Mucosa of rectum (tissue), 2 donors: ENCODE measurements at regions not wholly inside any gene's neighbourhood (a gene's known extent, or its start where the extent isn't known, plus 50 kb on each side); places are given as distances from the start of the nearest gene placed in this dataset.

Experiments
- H3K27ac ChIP-seq, 2 donors: one replicate each; pipeline ENCODE4 v1.7.0; 2013; ENCODE audit warnings: inconsistent platforms in 2 of 2, low read depth in 2 of 2, low read length in 2 of 2
- H3K27me3 ChIP-seq, 2 donors: one replicate each; pipeline ENCODE4 v1.7.0; 2013; ENCODE audit warnings: low read length in 2 of 2; ENCODE audit not compliant: control insufficient read depth in 2 of 2, insufficient read depth in 2 of 2
- H3K36me3 ChIP-seq, 2 donors: one replicate each; pipeline ENCODE4 v1.7.0; 2013; ENCODE audit warnings: low read length in 2 of 2; ENCODE audit not compliant: control insufficient read depth in 2 of 2, insufficient read depth in 2 of 2
- H3K4me1 ChIP-seq, 2 donors: one replicate each; pipeline ENCODE4 v1.7.0; 2013; ENCODE audit warnings: low read length in 2 of 2, mild to moderate bottlenecking in 1 of 2; ENCODE audit not compliant: control insufficient read depth in 2 of 2, insufficient read depth in 2 of 2
- H3K4me3 ChIP-seq, 2 donors: one replicate each; pipeline ENCODE4 v1.7.0; 2013; ENCODE audit warnings: low read length in 2 of 2
- H3K9ac ChIP-seq, 2 donors: one replicate each; pipeline ENCODE4 v1.7.0; 2013; ENCODE audit warnings: low read length in 2 of 2, low read depth in 1 of 2, mild to moderate bottlenecking in 1 of 2
- H3K9me3 ChIP-seq, 2 donors: one replicate each; pipeline ENCODE4 v1.7.0; 2013; ENCODE audit warnings: low read length in 2 of 2; ENCODE audit not compliant: control insufficient read depth in 2 of 2
- donor health status: healthy.
- donor health status: Normal muscosa, but diverticular disease.

DNA sequence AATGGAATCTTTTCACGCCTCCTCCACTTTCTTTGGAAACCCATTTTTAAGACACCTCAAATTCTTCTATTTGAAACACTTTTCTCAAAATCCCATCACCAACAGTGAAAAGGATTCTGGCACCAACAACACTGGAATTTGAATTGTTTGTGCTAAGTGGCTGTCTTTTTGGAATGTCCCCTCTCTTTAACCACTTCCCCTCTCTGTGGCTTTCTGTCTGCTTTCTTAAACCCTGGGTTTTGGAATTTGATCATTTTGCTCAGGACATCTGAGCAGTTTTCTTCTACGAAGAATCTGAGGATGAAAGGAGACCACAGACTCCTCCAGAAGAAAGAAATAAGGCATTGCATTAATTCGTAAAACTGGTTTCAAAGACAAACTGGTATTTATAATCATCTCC, 89.0 kb downstream of the MXRA5 start:
- H3K9me3 ChIP-seq, result peaks cover 0 to 2% of the 10 kb centered on the region in 2 donors
- H3K27me3 ChIP-seq, result no peaks in the 10 kb centered on the region
- H3K4me1 ChIP-seq, result no peaks in the 10 kb centered on the region
- no peak overlapping the region for H3K4me3 ChIP-seq
- no peak overlapping the region for H3K9ac ChIP-seq
- no peaks in the 10 kb centered on the region for H3K36me3 ChIP-seq
- H3K27ac ChIP-seq, result no peak overlapping the region

DNA sequence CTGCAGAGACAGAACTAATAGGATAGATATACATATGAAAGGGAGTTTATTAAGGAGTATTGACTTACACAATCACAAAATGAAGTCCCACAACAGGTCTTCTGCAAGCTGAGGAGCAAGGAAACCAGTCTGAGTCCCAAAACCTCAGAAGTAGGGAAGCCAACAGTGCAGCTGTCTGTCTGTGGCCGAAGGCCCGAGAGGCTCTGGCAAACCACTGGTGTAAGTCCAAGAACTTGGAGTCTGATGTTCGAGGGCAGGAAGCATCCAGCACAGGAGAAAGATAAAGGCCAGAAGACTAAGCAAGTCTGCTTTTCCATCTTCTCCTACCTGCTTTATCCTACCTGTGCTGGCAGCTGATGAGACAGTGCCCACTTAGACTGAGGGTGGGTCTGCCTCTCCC, 89.6 kb downstream of the MXRA5 start:
- Histone ChIP-seq H3K36me3 (no peaks in the 10 kb centered on the region), H3K27me3 (no peaks in the 10 kb centered on the region), H3K9ac (no peak overlapping the region), H3K9me3 (no peaks in the 10 kb centered on the region), H3K4me3 (no peak overlapping the region), H3K4me1 (no peaks in the 10 kb centered on the region), H3K27ac (no peak overlapping the region)

DNA sequence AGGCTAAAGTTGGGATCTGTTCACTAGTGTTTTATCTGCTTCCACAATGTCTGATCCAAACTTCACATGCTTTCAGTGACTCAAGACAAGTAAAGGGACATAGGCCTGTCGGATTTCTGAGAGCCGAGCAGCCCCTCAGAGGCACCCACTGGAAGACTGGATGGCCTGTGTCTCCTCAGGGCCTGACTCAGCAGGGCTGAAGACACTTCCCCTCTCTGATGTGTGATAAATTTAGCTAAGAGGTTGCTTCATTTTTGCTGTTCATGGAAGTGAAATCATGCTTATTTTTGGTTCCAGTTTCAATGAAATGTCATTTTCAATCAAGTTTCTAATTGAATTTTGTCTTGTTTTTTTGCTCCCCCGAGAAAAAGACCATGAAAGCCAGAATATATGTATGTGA, 93.7 kb downstream of the MXRA5 start:
- no peaks in the 10 kb centered on the region for H3K27me3 ChIP-seq
- no peaks in the 10 kb centered on the region for H3K9me3 ChIP-seq
- no peaks in the 10 kb centered on the region for H3K36me3 ChIP-seq
- H3K27ac ChIP-seq, result no peak overlapping the region
- H3K4me3 ChIP-seq, result no peak overlapping the region
- no peak overlapping the region for H3K9ac ChIP-seq
- no peaks in the 10 kb centered on the region for H3K4me1 ChIP-seq

DNA sequence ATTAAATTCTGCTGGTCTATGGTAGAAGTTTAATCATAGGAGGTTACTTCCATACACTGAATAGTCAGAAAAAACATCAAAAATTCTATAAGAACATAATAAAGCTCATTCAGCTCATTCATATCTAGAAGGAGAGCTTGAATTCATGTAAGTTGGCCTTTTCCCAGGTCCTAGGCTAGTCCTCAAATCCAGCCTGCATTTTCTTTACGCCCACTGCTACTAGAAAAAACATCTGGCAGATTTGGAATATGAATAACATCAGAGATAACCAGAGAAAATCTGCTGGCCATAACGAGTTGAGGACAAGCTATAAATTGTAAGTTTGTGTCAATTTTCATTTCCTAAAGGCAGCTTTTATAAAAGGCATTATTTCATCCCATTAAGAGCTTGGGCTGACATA, 95.5 kb downstream of the MXRA5 start:
- Histone ChIP-seq H3K4me3 (no peak overlapping the region), H3K4me1 (no peaks in the 10 kb centered on the region), H3K27ac (no peak overlapping the region), H3K9me3 (no peaks in the 10 kb centered on the region), H3K36me3 (no peaks in the 10 kb centered on the region), H3K27me3 (no peaks in the 10 kb centered on the region), H3K9ac (no peak overlapping the region)

DNA sequence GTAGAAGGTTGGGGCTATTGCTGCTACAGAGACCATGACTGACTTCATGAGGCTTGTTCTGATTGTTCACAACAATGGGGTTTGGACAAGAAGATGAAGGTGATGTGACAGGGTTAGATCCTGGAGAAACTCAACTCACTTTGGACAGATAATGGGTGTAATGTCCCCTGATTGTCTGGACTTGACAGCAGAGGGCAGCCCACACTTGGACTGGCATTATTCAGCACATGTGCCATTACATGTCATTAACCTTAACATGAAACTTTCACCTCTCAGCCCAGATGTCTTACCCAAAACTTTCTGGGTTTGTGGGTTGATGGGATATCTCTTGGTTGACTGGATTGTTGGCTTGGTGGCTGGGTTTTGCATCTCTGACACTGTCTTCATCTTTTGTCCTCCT, 101.5 kb downstream of the MXRA5 start:
- no peak overlapping the region for H3K4me3 ChIP-seq
- no peaks in the 10 kb centered on the region for H3K4me1 ChIP-seq
- H3K9me3 ChIP-seq, result no peaks in the 10 kb centered on the region
- no peak overlapping the region for H3K9ac ChIP-seq
- H3K27me3 ChIP-seq, result no peaks in the 10 kb centered on the region
- H3K27ac ChIP-seq, result no peak overlapping the region
- H3K36me3 ChIP-seq, result no peaks in the 10 kb centered on the region

DNA sequence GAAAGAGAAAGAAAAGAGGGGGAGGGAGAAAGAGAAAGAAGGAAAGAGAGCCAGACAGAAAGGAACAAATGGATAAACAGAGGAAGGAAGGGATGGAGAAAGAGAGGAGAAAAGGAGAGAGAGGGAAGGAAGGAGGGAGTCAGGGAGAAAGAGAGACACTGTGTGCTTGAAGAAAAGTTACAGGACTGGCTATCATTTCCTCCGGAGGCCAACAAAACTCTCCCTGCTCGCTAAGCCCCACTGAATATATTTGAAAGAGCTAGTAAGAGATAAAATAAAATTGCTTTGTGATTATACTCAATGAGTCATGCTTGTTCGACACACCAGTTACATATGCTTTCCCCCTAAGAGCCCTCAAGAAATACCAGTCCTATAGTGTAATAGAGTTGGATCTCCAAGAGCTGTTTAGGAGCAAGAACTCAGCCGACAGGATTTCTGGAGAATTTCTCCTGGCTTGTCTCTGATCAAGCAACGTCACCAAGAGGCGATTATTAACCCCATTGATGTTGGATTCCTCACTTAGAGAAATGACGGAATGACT, 102.2 kb downstream of the MXRA5 start:
- Histone ChIP-seq H3K4me3 (no peak overlapping the region), H3K36me3 (no peaks in the 10 kb centered on the region), H3K9me3 (no peaks in the 10 kb centered on the region), H3K9ac (no peak overlapping the region), H3K4me1 (no peaks in the 10 kb centered on the region), H3K27ac (no peak overlapping the region), H3K27me3 (no peaks in the 10 kb centered on the region)

DNA sequence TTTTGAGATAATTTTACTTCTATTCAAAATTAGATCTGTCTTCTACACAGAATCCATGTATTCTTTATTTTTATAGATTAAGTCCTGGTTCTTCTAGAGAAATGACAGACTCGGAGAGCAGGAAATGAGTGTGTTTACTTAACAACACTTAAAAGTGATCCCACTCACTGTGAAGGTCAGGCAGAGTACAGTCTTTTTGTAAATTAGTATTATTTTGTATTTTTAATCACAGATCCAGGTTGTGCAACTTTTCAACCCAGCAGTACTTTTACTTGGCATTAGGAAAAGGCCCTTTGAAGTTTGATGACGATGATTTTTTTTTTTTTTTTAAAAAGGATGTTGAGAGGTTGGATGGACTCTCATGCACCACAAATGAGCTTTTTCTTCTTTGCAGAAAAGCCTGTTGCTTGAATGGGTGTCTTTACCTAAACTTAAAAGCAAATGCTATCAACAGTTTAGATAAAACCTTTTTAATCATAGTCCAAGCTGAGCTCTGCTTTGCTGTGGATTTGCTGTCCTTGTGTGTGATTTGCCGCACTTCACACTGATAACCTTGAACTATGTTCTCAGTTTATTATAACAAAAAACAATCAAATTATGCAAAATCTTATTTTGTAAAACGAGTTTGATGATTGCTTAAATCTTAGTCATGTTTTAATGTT, 114.1 kb downstream of the MXRA5 start:
- no peaks in the 10 kb centered on the region for H3K27me3 ChIP-seq
- H3K9me3 ChIP-seq, result no peaks in the 10 kb centered on the region
- no peak overlapping the region for H3K9ac ChIP-seq
- no peaks in the 10 kb centered on the region for H3K36me3 ChIP-seq
- no peak overlapping the region for H3K27ac ChIP-seq
- no peak overlapping the region for H3K4me3 ChIP-seq
- H3K4me1 ChIP-seq, result no peaks in the 10 kb centered on the region

DNA sequence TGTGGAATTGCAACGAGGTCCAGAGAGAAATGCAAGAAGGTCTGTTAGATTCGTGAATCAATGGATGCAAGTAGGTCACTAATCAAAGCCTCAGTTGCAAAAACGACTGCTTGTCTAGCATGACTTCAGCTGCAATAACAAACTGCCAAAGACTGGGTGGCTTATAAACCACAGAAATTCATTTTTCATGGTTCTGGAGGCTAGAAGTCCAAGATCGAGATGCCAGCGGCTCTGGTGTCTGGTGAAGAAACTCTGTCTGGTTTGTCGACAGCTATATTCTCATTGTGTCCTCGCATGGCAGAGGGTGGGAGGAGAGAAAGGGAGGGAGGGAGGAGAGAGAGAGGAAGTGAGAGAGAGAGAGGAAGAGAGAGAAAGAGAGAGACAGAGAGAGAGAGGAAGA, 114.7 kb downstream of the MXRA5 start:
- Histone ChIP-seq H3K4me3 (no peak overlapping the region), H3K36me3 (no peaks in the 10 kb centered on the region), H3K4me1 (no peaks in the 10 kb centered on the region), H3K9ac (no peak overlapping the region), H3K27ac (no peak overlapping the region), H3K9me3 (no peaks in the 10 kb centered on the region), H3K27me3 (no peaks in the 10 kb centered on the region)

DNA sequence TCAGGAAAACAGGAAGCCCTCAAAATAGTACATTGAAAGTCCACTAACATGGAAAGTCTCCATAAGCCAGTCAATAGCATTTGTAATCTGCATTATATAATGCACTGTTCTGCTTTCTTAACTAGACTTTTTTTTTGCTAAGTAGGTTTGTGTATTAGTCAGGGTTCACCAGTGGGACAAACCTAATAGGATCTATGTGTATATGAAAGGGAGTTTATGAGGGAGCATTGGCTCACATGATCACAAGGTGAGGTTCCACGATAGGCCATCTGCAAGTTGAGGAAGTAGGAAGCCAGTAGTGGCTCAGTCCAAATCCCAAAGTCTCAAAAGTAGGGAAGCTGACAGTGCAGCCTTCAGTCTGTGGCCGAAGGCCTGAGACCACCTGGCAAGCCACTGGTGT, 116.0 kb downstream of the MXRA5 start:
- Histone ChIP-seq H3K4me3 (no peak overlapping the region), H3K27me3 (no peaks in the 10 kb centered on the region), H3K4me1 (no peaks in the 10 kb centered on the region), H3K27ac (no peak overlapping the region), H3K9ac (no peak overlapping the region), H3K36me3 (no peaks in the 10 kb centered on the region), H3K9me3 (no peaks in the 10 kb centered on the region)

DNA sequence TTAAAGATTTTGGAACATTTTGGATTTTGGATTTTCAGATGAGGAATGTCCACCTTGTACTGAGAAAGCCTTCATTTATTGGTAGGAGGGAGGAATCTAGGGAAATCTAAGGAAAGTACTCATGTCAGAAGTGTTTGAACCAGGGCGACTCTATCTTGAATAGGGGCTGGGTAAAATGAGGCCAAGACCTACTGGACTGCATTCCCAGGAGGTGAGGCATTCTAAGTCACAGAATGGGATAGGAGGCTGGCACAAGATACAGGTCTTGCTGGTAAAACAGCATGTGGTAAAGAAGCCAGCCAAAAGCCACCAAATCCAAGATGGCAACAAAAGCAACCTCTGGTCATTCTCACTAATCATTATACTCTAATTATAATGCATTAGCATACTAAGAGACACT, 118.9 kb downstream of the MXRA5 start:
- Histone ChIP-seq H3K27ac (no peak overlapping the region), H3K9me3 (no peaks in the 10 kb centered on the region), H3K36me3 (no peaks in the 10 kb centered on the region), H3K27me3 (no peaks in the 10 kb centered on the region), H3K4me3 (no peak overlapping the region), H3K9ac (no peak overlapping the region), H3K4me1 (no peaks in the 10 kb centered on the region)

DNA sequence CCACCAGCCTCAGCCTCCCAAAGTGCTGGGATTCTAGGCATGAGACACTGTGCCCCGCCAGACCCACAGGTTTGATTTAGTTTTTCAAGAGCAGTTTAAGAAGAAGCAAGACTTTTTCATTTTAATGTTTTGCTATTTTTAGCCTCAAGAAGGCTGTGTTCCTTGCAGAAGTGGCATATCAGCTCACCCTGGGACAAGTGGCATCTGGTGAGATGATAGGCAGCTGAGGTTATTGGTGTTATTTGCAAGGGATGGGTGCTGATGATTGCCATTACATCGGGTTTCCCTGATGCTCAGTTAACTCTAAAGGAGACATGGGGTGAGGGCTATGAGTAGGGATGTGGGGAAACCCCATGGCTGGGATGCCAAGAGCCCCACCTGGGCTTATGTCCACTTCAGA, 120.4 kb downstream of the MXRA5 start:
- Histone ChIP-seq H3K4me3 (no peak overlapping the region), H3K9me3 (no peaks in the 10 kb centered on the region), H3K9ac (no peak overlapping the region), H3K27ac (no peak overlapping the region), H3K4me1 (no peaks in the 10 kb centered on the region), H3K36me3 (no peaks in the 10 kb centered on the region), H3K27me3 (no peaks in the 10 kb centered on the region)
